HK-2 (cell line): ENCODE measurements at regions not wholly inside any gene's neighbourhood (a gene's known extent, or its start where the extent isn't known, plus 50 kb on each side); places are given as distances from the start of the nearest gene placed in this dataset.
"Not testable (repeated sequence)": the region's sequence is repeated elsewhere in the genome, so short reads cannot be mapped to it uniquely, and the experiment has no call there.

ENCODE experiments used
- DNase-seq: peaks from one replicate; pipeline ENCODE4 v3.0.0-alpha.2; 2018; ENCODE audit not compliant: unreplicated experiment

DNA sequence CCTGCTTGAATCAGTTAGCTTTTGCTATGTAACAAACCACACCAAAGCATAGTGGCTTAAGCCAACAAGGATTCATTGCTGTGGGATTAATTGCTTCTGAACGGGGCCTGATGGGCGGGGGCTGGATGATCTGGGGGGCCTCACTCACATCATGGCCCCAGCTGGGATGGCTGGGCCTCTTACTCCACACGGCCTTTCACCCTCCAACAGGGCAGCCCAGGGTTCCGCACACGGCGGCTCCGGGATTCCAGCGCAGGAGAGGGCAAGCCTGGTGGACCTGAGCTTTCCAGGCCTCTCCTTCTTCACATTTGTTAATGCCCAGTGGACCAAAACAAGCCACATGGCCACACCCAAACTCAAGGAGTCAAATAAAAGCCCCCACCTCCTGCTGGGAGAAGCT is 86.3 kb upstream of the PHLPP1 start:
- no peak for DNase-seq

DNA sequence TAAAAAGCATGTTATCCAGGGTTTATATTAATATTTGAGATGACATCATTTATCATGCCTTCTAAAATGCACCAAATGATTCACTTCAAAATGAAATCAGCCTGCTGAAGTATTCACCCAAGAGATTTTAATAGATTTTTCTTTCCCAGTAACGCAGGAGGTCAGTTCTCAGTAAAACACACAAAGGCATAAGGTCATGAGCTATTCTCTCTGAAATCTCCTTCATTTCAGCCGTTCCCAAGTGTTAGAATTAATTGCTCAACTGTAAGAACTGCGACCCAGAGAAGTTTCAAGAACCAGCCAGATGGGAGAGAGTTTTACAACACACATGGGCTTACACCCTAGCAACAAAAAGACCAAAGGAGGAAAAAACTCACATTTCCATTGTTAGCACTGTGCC is 84.2 kb upstream of the PHLPP1 start:
- DNase-seq, result no peak

DNA sequence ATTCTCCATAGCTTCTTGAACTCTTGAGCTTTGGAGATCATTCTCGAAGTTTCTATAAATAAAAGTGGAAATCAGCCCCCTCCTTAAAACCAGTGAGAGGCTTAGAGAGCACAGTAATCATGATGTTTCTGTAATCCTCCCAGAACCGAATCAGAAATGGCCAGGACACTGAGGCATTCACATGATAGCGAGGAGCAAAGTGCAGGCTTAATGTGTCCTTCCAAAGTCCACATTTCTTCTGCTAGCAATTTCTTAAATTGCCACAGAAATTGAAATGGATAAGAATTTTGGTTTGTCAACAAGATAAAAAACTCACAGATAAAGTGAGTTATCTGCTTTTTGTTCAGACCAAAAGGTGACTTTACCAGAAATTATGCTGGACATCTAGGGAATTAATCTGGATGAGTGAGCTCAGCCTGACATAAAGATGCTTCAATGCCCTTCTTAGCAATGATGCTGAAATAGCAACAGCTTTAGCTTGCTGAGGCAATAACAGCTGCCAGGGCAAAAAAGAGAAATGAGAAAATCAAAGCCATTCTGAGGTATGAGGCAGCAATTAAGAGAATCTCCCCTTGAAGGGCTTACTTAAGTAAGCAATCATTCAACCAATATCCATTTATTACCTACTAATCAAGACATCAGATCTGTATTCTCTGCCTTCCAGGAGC is 82.4 kb upstream of the PHLPP1 start:
- DNase-seq, result no peak

GRCh38 chr18:62634458-62634857 is 80.9 kb upstream of the PHLPP1 start:
- DNase-seq, result no peak

DNA sequence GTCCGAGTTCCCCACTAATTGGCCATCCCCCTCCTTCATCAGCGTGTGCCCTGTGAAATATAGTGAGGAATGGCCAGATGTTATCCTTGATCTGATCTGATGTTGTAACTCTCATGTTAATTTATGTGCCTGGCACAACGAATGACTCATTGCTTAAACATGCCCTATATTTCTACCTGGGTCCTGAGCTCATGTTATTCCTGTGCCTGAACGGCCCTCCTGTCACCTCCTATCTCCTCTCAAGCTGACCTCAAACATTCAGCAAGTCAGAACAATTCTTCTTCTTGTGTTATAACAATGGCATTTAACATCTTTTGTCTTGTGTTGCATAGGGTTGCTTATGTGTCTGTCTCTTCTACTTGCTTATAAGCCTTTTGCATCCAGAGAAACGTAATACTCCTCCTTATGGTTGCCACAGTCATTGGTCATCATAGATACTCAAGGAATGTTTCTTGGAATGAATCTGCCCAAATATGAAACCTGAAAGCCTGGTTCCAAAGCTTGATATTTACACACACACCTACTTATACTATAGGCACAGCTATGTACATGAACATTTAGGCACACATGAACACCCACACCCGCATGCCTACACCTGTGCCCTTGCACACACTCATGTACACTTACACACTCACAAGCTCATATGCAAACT is 80.2 kb upstream of the PHLPP1 start:
- no peak for DNase-seq

DNA sequence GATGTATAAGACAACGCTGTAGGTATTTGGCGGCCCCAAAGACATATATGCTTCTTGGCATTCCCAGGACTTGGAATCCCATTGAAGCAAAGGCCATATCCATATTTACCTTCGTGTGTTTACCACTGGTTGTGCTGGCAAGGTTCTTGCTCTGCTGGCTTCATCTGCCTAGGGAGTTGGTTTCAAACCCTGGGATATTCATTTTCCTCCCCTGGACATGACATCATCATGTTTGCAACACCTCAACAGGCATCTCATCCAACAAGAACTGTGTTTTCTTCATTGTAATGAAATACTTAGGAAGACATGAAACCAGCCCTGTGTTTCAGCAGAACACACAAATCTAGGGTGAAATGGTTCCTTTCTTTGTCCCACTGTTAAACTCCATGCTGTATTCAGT is 77.9 kb upstream of the PHLPP1 start:
- DNase-seq, result no peak

GRCh38 chr18:62637807-62638687 is 77.3 kb upstream of the PHLPP1 start:
- peak; percentile 2 for DNase-seq

- no peak for DNase-seq
These were observed 72.2 kb upstream of the PHLPP1 start for GRCh38 chr18:62643181-62643580.

DNA sequence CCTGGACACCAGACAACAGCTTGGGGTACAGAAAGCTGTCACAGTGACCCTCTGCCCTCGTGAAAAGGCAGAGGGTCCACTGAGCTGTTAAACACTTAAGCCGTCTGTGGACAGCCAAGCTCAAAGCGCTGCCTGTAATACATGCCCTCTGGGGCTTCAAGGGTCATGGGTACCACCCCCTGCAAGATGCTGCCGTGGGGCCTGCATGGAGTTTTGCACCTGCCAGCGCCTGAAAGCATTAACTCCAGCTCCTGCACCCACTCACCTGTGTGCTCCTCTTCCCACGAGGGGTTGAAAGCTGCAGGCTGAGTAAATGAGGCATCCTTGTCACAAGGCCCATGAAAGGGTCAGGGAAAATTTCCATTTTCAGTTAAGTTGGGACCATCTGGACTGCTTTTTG is 70.6 kb upstream of the PHLPP1 start:
- no peak for DNase-seq

- DNase-seq, result no peak
These were observed 68.2 kb upstream of the PHLPP1 start for GRCh38 chr18:62647179-62647578.

GRCh38 chr18:62648045-62648678 is 67.2 kb upstream of the PHLPP1 start:
- no peak for DNase-seq

DNA sequence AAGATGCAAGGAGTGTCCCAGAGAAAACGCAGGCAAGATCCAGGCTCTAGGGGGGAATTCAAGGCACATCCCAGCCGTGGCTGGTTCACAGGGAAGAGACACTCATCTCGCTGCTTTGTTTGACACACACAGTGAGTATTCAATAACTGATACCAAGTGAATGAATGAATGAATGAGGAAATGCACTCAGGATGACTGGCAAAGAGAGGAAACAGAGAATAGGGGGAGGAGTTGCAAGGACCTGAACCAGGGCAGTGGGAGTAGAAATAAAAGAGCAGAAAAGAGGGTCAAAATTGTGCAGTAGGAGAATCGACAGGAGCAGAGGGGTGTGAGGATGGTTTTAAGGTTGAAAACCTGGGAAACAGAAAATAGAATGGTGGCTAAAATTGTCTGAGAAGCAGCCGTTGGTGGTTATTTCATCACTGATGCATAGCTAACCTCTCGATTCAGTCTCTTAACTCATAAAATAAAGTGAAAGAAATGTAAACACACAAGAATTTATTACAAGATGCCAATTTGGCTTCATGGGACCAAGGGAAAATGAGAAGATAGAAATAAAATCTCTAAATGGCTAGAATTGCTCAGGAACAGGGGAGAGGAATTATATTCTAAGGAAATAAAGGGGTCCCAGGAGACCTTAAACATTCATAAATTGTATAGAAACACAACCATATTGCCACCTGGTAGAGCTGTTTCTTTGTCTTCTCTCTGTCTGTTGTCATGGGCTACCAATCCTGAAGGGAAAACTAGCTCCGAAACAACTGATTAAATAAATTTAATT is 63.9 kb upstream of the PHLPP1 start:
- no peak for DNase-seq

DNA sequence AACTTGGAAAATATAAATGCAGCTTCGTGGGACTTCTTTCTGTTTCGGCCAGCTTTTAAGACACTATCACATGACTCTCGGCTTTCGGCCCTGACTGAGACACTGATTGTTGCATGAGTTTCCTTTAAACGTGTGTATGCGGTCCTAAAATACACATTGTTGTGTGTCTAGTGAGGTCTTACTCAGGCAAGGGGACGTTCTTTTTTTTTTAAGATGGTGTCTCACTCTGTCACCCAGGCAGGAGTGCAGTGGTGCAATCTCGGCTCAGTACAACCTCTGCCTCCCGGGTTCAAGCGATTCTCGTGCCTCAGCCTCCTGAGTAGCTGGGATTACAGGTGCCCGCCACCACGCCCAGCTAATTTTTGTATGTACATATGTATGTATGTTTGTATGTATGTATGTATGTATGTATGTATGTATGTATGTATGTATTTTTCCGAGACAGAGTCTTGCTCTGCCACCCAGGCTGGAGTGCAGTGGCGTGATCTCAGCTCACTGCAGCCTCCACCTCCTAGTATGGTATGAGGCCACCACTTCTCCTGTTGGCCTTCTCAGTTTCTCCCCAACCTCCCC is 63.2 kb upstream of the PHLPP1 start:
- DNase-seq, result not testable (repeated sequence)

GRCh38 chr18:62655520-62656219 is 59.7 kb upstream of the PHLPP1 start:
- no peak for DNase-seq

DNA sequence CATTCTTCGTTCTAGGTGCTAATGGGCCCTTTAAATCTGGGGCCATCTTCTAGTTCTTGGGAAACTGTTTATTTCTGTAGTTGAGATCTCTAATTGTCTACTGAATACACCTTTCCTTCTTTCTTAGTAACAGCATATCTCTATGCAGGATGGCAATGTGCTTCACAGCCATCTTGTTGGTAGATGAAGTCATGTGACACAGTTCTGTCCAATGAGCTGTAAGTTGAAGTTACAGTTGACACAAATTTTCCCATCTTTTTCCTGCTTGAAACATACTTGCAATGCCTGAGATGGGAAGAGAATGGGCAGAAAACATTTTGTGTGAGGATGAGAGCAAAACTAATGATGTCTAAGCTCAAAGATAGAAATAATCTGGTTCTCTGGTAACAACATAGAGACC is 57.3 kb upstream of the PHLPP1 start:
- DNase-seq, result no peak

GRCh38 chr18:62659698-62660097 is 55.6 kb upstream of the PHLPP1 start:
- DNase-seq, result no peak

DNA sequence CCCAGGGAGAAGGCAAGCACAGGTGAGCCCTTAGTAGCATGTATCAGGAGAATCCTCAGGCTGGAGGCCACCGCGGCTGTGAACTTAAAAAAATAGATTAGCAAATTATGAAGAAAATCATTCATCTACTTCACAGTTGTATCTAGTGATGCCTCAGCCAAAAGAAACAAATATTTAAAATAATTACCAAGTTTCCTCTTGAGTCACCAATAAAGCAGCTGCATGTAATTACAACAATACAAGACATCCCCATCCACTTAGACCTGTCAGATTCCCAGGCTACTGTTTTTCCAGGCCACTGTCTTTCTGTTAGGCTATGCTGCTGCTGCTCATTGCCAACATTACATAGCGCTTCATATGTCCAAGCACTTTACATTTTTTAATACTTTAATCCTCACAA is 54.6 kb upstream of the PHLPP1 start:
- DNase-seq, result no peak

- no peak for DNase-seq
These were observed 51.5 kb upstream of the PHLPP1 start for GRCh38 chr18:62663731-62664336.

GRCh38 chr18:62664414-62664813 is 50.9 kb upstream of the PHLPP1 start:
- no peak for DNase-seq

- DNase-seq, result no peak
These were observed 50.2 kb upstream of the PHLPP1 start for GRCh38 chr18:62665188-62665587.
